A549 (cell line): ENCODE measurements at regions not wholly inside any gene's neighbourhood (a gene's known extent, or its start where the extent isn't known, plus 50 kb on each side); places are given as distances from the start of the nearest gene placed in this dataset.
A peak's percentile ranks its signal among the peaks of the same experiment; 100 is the strongest.

Source experiments
- CTCF ChIP-seq: fragments of >200 bp; sonication (Bioruptor Twin); formaldehyde crosslinking; IDR thresholded peaks from 3 replicates; pipeline ENCODE4 v1.5.1; 2016
- EP300 ChIP-seq, 2 experiments: fragments of >200 bp; sonication (Bioruptor Twin); formaldehyde crosslinking; IDR thresholded peaks; 2 replicates in 1 of 2; 3 replicates in 1 of 2; pipeline ENCODE4 v1.6.1; 2016 to 2017
- JUN ChIP-seq, 2 experiments: fragments of >200 bp; sonication (Bioruptor Twin); formaldehyde crosslinking; IDR thresholded peaks; 2 replicates in 1 of 2; 3 replicates in 1 of 2; pipeline ENCODE4 v1.6.1; 2016 to 2017
- MAX ChIP-seq: IDR thresholded peaks from 2 replicates; pipeline ENCODE4 v1.6.1; 2012
- POLR2A ChIP-seq: IDR thresholded peaks from 2 replicates; pipeline ENCODE4 v1.6.1; 2012; ENCODE audit warnings: mild to moderate bottlenecking, low read length
- REST ChIP-seq: fragments of 200-600 bp; sonication (generic); IDR thresholded peaks from 2 replicates; pipeline ENCODE4 v1.6.1; 2016; ENCODE audit warnings: antibody characterized with exemption, mild to moderate bottlenecking, moderate library complexity
- RFX5 ChIP-seq: fragments of 450-650 bp; IDR thresholded peaks from 2 replicates; pipeline ENCODE4 v1.7.1; 2014; ENCODE audit warnings: antibody characterized with exemption, mild to moderate bottlenecking, moderate library complexity
- USF2 ChIP-seq: fragments of 450-650 bp; IDR thresholded peaks from 2 replicates; pipeline ENCODE4 v1.6.1; 2014; ENCODE audit warnings: antibody characterized with exemption

GRCh38 chr3:159785273-159785708 is 203.3 kb upstream of the IL12A start:
- TF ChIP-seq RFX5 = no peak
- 0 out of 5 replicates have a peak, but pooled peaks of 1 of the 2 experiments have one; percentile 33 for TF ChIP-seq JUN (IDR thresholded peaks at IDR 0.05)
- no peak for TF ChIP-seq CTCF
- TF ChIP-seq REST = no peak
- TF ChIP-seq MAX = peak; percentile 26; the same call in 1 of the 2 replicates
- TF ChIP-seq EP300 (IDR thresholded peaks at IDR 0.05) = no peak
- TF ChIP-seq POLR2A = no peak
- no peak for TF ChIP-seq USF2
